Medulla oblongata (tissue), 1 donor: ENCODE measurements at regions not wholly inside any gene's neighbourhood (a gene's known extent, or its start where the extent isn't known, plus 50 kb on each side); places are given as distances from the start of the nearest gene placed in this dataset.

Experiments used
- DNase-seq: peaks from one replicate; pipeline ENCODE4 v3.0.0-alpha.2; 2015; ENCODE audit errors: extremely low spot score

- DNase-seq = no peak
Observed at GRCh38 chr5:74188351-74189105, 452.0 kb downstream of the ENC1 start.

GRCh38 chr5:74187757-74188156, 452.8 kb downstream of the ENC1 start:
- no peak for DNase-seq

GRCh38 chr5:74186356-74187315, 453.9 kb downstream of the ENC1 start:
- DNase-seq = no peak

GRCh38 chr5:74185599-74185998, 454.9 kb downstream of the ENC1 start:
- no peak for DNase-seq

- DNase-seq = no peak
Observed at GRCh38 chr5:74184649-74185048, 455.9 kb downstream of the ENC1 start.

- DNase-seq = no peak
Observed at GRCh38 chr5:74183041-74183440, 457.5 kb downstream of the ENC1 start.

GRCh38 chr5:74182603-74183002, 457.9 kb downstream of the ENC1 start:
- no peak for DNase-seq

- no peak for DNase-seq
Observed at GRCh38 chr5:74179701-74180100, 460.8 kb downstream of the ENC1 start.

- DNase-seq = no peak
Observed at GRCh38 chr5:74179179-74179578, 461.3 kb downstream of the ENC1 start.

- DNase-seq = no peak
Observed at GRCh38 chr5:74177961-74178360, 462.6 kb downstream of the ENC1 start.

GRCh38 chr5:74174366-74174765, 466.2 kb downstream of the ENC1 start:
- no peak for DNase-seq

- DNase-seq = no peak
Observed at GRCh38 chr5:74173665-74174064, 466.9 kb downstream of the ENC1 start.

GRCh38 chr5:74173241-74173640, 467.3 kb downstream of the ENC1 start:
- DNase-seq = no peak

GRCh38 chr5:74169701-74170100, 470.8 kb downstream of the ENC1 start:
- no peak for DNase-seq

- no peak for DNase-seq
Observed at GRCh38 chr5:74167930-74168315, 472.6 kb downstream of the ENC1 start.

- no peak for DNase-seq
Observed at GRCh38 chr5:74167206-74167929, 473.2 kb downstream of the ENC1 start.

GRCh38 chr5:74166064-74166463, 474.5 kb downstream of the ENC1 start:
- DNase-seq = no peak

- DNase-seq = no peak
Observed at GRCh38 chr5:74164725-74165235, 475.7 kb downstream of the ENC1 start.

GRCh38 chr5:74162524-74162923, 478.0 kb downstream of the ENC1 start:
- no peak for DNase-seq

- DNase-seq = no peak
Observed at GRCh38 chr5:74161170-74161569, 479.4 kb downstream of the ENC1 start.

- DNase-seq = no peak
Observed at GRCh38 chr5:74156728-74157383, 483.7 kb downstream of the ENC1 start.
